Effector memory CD4-positive, alpha-beta T cell (primary cell): ENCODE measurements at regions not wholly inside any gene's neighbourhood (a gene's known extent, or its start where the extent isn't known, plus 50 kb on each side); places are given as distances from the start of the nearest gene placed in this dataset.

Experiments used
- DNase-seq, 3 donors: peaks; one replicate each; pipeline ENCODE4 v3.0.0-alpha.2; 2020
- H3K27ac ChIP-seq: 2 replicates; pipeline ENCODE4 v1.7.0; 2013; ENCODE audit warnings: mild to moderate bottlenecking, low read length, moderate library complexity; ENCODE audit not compliant: insufficient read depth, poor library complexity, severe bottlenecking
- H3K27me3 ChIP-seq: replicated peaks from 2 replicates; pipeline ENCODE4 v1.7.0; 2013; ENCODE audit warnings: mild to moderate bottlenecking, low read length; ENCODE audit not compliant: insufficient read depth, control insufficient read depth, poor library complexity, severe bottlenecking
- H3K36me3 ChIP-seq: 2 replicates; pipeline ENCODE4 v1.7.0; 2013; ENCODE audit warnings: mild to moderate bottlenecking, low read length, moderate library complexity; ENCODE audit not compliant: control insufficient read depth, insufficient read depth
- H3K4me1 ChIP-seq: 2 replicates; pipeline ENCODE4 v1.7.0; 2013; ENCODE audit warnings: low read length, mild to moderate bottlenecking; ENCODE audit not compliant: control insufficient read depth, insufficient read depth, poor library complexity, severe bottlenecking
- H3K4me3 ChIP-seq: 2 replicates; pipeline ENCODE4 v1.7.0; 2013; ENCODE audit warnings: low read length, low read depth, mild to moderate bottlenecking; ENCODE audit not compliant: insufficient read depth, poor library complexity, severe bottlenecking
- H3K9me3 ChIP-seq: 2 replicates; pipeline ENCODE4 v1.7.0; 2013; ENCODE audit warnings: mild to moderate bottlenecking, low read length, moderate library complexity; ENCODE audit not compliant: control insufficient read depth

GRCh38 chr14:71597955-71598660 lies 334.1 kb upstream of the RGS6 start:
- Histone ChIP-seq H3K9me3 (no peaks in the 10 kb centered on the region), H3K27me3 (no peaks in the 10 kb centered on the region), H3K36me3 (no peaks in the 10 kb centered on the region), H3K4me3 (no peak overlapping the region), H3K4me1 (peaks cover 7% of the 10 kb centered on the region), H3K27ac (no peak overlapping the region)
- DNase-seq, result no peak

- no peak for DNase-seq
- no peaks in the 10 kb centered on the region for H3K27me3 ChIP-seq
- peaks cover 7% of the 10 kb centered on the region for H3K4me1 ChIP-seq
- no peaks in the 10 kb centered on the region for H3K9me3 ChIP-seq
- no peak overlapping the region for H3K4me3 ChIP-seq
- H3K36me3 ChIP-seq, result no peaks in the 10 kb centered on the region
- H3K27ac ChIP-seq, result no peak overlapping the region
These were observed 331.9 kb upstream of the RGS6 start for GRCh38 chr14:71600309-71600708.

DNA sequence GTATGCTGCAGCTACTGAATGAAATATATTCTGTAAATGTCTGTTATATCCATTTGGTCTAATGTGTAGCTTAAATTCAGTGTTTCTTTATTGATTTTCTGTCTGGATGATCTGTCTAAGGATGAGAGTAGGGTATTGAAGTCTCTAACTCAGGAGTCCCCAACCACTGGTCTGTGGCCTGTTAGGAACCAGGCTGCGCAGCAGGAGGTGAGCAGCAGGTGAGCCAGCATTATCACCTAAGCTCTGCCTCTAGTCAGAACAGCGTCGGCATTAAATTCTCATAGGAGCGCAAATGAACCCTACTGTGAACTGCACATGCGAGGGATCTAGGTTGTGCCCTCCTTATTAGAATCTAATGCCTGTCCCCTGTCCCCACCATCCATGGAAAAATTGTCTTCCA lies 329.7 kb upstream of the RGS6 start:
- no peak for DNase-seq
- no peaks in the 10 kb centered on the region for H3K9me3 ChIP-seq
- peaks cover 7% of the 10 kb centered on the region for H3K4me1 ChIP-seq
- no peak overlapping the region for H3K4me3 ChIP-seq
- H3K36me3 ChIP-seq, result no peaks in the 10 kb centered on the region
- H3K27ac ChIP-seq, result no peak overlapping the region
- no peaks in the 10 kb centered on the region for H3K27me3 ChIP-seq

GRCh38 chr14:71604231-71604630 lies 328.0 kb upstream of the RGS6 start:
- Histone ChIP-seq H3K4me3 (no peak overlapping the region), H3K27ac (no peak overlapping the region), H3K36me3 (no peaks in the 10 kb centered on the region), H3K27me3 (no peaks in the 10 kb centered on the region), H3K4me1 (no peaks in the 10 kb centered on the region), H3K9me3 (no peaks in the 10 kb centered on the region)
- DNase-seq, result no peak

GRCh38 chr14:71606064-71606463 lies 326.2 kb upstream of the RGS6 start:
- Histone ChIP-seq H3K27me3 (no peaks in the 10 kb centered on the region), H3K9me3 (no peaks in the 10 kb centered on the region), H3K4me1 (no peaks in the 10 kb centered on the region), H3K36me3 (no peaks in the 10 kb centered on the region), H3K4me3 (no peak overlapping the region), H3K27ac (no peak overlapping the region)
- no peak for DNase-seq

DNA sequence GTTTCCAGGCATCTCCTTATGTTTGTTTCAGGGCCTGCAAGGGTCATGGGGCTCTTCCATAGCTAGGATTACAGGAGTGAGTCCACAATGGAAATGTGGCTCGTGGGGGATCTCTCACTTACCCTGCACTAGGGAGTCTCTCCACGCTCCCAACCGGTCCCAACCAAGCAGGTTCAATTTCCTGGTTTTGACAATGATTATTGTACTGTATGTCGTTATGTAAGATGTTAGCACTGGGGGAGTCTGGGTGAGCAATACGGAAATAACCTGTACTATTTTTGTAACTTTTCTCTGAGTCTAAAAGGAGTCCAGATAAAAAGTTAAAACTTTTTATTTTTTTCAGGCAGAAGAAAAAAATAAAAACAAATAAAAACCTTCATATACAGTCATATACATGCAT lies 325.7 kb upstream of the RGS6 start:
- H3K36me3 ChIP-seq, result no peaks in the 10 kb centered on the region
- no peak overlapping the region for H3K4me3 ChIP-seq
- DNase-seq, result no peak
- no peaks in the 10 kb centered on the region for H3K27me3 ChIP-seq
- H3K9me3 ChIP-seq, result no peaks in the 10 kb centered on the region
- H3K27ac ChIP-seq, result no peak overlapping the region
- no peaks in the 10 kb centered on the region for H3K4me1 ChIP-seq

DNA sequence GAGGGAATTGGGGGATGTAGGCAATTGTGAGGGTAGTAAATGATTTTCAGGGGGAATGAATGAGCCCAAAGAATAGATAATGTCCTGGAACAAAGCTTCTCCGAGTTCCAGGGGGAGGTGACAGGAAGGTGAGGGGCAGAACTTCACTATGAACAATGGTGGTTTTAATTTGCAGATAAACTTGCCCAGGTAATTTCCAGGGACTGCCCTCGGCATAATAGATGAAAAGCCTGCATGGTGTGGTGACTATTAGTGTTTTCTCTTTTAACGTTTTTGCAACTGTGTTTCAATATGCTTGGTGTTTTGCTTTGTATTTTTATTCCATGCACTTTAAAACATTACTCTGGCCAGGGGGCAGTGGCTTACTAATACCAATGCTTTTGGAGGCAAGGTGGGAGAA lies 325.2 kb upstream of the RGS6 start:
- Histone ChIP-seq H3K27ac (no peak overlapping the region), H3K27me3 (no peaks in the 10 kb centered on the region), H3K9me3 (no peaks in the 10 kb centered on the region), H3K4me1 (no peaks in the 10 kb centered on the region), H3K4me3 (no peak overlapping the region), H3K36me3 (no peaks in the 10 kb centered on the region)
- no peak for DNase-seq

DNA sequence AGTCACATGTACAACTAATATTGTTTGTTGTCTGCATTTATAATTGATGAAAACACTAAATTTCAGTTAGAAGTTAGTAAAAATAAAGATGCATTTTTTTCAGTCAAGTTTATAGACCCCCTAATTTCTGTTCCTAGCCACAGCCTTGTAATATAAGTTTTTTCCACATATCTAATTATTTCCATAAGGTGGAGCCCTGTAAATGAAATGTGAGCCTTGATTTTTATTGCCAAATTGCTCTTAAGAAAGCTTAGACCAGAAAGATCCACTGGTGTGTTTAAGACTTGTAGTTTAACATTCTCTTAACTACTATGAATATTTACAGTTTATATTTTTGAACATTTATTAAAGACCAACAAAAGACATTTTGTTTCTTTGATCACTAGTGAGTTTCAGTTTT lies 322.1 kb upstream of the RGS6 start:
- no peak overlapping the region for H3K27ac ChIP-seq
- H3K4me1 ChIP-seq, result no peaks in the 10 kb centered on the region
- no peaks in the 10 kb centered on the region for H3K9me3 ChIP-seq
- H3K4me3 ChIP-seq, result no peak overlapping the region
- no peak for DNase-seq
- H3K27me3 ChIP-seq, result no peaks in the 10 kb centered on the region
- no peaks in the 10 kb centered on the region for H3K36me3 ChIP-seq

GRCh38 chr14:71610797-71611196 lies 321.4 kb upstream of the RGS6 start:
- no peaks in the 10 kb centered on the region for H3K27me3 ChIP-seq
- no peaks in the 10 kb centered on the region for H3K4me1 ChIP-seq
- H3K36me3 ChIP-seq, result no peaks in the 10 kb centered on the region
- H3K27ac ChIP-seq, result no peak overlapping the region
- DNase-seq, result no peak
- no peak overlapping the region for H3K4me3 ChIP-seq
- H3K9me3 ChIP-seq, result no peaks in the 10 kb centered on the region

DNA sequence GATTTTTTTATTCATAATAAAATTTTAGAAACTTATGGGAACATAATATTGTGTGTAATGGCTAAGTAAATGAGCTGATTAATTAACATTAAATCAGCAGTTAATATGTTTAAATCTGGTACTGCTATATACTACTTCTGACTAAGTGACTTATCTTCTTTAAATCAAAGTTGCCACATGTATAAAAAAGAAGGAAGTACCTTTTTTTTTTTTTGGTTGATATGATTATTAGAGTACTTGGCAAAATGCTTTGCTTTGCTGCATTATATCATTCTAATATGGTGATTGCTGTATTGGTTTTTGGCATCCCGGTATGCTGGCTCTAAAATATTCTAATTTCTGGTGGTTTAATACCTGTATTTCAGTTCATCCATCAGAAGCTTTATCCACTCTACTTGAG lies 319.1 kb upstream of the RGS6 start:
- no peak overlapping the region for H3K27ac ChIP-seq
- H3K27me3 ChIP-seq, result no peaks in the 10 kb centered on the region
- DNase-seq, result no peak
- no peaks in the 10 kb centered on the region for H3K9me3 ChIP-seq
- no peaks in the 10 kb centered on the region for H3K36me3 ChIP-seq
- H3K4me3 ChIP-seq, result no peak overlapping the region
- no peaks in the 10 kb centered on the region for H3K4me1 ChIP-seq
